Nephron progenitor cell (in vitro differentiated cells): ENCODE measurements at regions not wholly inside any gene's neighbourhood (a gene's known extent, or its start where the extent isn't known, plus 50 kb on each side); places are given as distances from the start of the nearest gene placed in this dataset.

ENCODE experiments used
- DNase-seq: peaks from one replicate; pipeline ENCODE4 v3.0.0; 2021
- H3K27ac Mint-ChIP-seq: 2 replicates; pipeline ENCODE4 v1.8.0; 2021; ENCODE audit warnings: mild to moderate bottlenecking, moderate library complexity, mixed read lengths
- H3K27me3 Mint-ChIP-seq: 2 replicates; pipeline ENCODE4 v1.8.0; 2021; ENCODE audit warnings: mild to moderate bottlenecking, low read depth, mixed read lengths; ENCODE audit not compliant: poor library complexity
- H3K36me3 Mint-ChIP-seq: 2 replicates; pipeline ENCODE4 v1.8.0; 2021; ENCODE audit warnings: low read depth, mixed read lengths
- H3K4me1 Mint-ChIP-seq: 2 replicates; pipeline ENCODE4 v1.8.0; 2021; ENCODE audit warnings: mixed read lengths
- H3K4me3 Mint-ChIP-seq: 2 replicates; pipeline ENCODE4 v1.8.0; 2021; ENCODE audit warnings: mild to moderate bottlenecking, moderate library complexity, mixed read lengths
- H3K9me3 Mint-ChIP-seq: 2 replicates; pipeline ENCODE4 v1.8.0; 2021; ENCODE audit warnings: mild to moderate bottlenecking, moderate library complexity, mixed read lengths
- TF ChIP-seq, protein P1 (sequence below): fragments of 200-600 bp; sonication (generic); IDR thresholded peaks from 2 replicates; pipeline ENCODE4 v1.5.0; 2021; ENCODE audit warnings: antibody characterized with exemption

DNA sequence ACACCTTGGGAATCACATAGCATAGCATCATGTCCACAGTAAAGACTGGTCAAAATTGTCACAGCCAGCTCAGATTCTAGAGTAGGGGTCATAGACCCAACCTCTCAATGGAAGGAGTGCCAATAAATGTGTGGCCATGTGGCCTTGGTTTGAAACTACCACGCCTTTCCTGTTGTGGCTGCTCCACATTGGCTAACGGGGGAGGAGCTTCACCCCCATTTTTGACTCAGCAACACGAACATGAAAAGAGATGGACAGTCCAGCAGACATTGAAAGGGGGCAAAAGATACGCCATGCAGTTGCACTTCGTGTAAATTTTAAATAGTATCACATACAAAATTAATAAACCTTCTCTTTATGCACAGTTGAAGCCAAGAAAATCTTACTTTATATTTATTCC is 78.4 kb upstream of the HIVEP3 start:
- no peak overlapping the region for H3K4me3 Mint-ChIP-seq
- no peak overlapping the region for H3K27ac Mint-ChIP-seq
- no peaks in the 10 kb centered on the region for H3K4me1 Mint-ChIP-seq
- H3K27me3 Mint-ChIP-seq = peaks cover 4% of the 10 kb centered on the region
- no peaks in the 10 kb centered on the region for H3K36me3 Mint-ChIP-seq
- no peak for DNase-seq
- TF ChIP-seq, protein P1, sequence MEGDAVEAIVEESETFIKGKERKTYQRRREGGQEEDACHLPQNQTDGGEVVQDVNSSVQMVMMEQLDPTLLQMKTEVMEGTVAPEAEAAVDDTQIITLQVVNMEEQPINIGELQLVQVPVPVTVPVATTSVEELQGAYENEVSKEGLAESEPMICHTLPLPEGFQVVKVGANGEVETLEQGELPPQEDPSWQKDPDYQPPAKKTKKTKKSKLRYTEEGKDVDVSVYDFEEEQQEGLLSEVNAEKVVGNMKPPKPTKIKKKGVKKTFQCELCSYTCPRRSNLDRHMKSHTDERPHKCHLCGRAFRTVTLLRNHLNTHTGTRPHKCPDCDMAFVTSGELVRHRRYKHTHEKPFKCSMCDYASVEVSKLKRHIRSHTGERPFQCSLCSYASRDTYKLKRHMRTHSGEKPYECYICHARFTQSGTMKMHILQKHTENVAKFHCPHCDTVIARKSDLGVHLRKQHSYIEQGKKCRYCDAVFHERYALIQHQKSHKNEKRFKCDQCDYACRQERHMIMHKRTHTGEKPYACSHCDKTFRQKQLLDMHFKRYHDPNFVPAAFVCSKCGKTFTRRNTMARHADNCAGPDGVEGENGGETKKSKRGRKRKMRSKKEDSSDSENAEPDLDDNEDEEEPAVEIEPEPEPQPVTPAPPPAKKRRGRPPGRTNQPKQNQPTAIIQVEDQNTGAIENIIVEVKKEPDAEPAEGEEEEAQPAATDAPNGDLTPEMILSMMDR = no peak
- peaks cover 6% of the 10 kb centered on the region for H3K9me3 Mint-ChIP-seq

DNA sequence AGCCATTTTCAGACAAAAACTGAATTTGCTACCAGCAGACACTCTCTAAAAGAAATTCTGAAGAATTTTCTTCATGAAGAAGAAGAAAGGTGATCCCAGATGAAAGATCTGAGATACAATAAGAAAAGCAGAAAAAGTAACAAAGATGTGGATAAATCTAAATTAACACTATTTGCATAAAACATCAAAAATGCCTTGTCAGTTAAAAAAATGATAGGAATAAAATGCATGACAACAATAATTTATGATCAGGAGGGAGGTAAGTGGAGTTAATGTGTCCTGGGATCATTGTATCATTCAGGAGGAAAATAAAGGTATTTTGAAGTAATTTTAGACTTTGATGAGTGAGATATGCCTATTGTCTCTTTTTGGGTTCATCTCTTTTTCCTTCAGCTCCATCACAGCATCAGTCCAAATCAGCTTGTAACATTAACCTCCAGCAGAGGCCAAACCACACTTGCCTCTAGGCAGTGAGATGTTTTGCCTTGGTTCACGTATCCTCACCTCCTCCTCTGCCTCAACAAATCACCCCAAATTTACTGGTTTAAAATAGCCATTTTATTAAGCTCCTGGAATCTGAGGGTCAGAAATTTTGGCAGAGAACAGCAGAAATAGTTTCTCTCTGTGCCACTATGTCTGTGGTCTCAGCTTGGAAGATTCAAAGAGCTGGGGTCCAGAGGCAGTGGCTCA is 76.9 kb upstream of the HIVEP3 start:
- Mint-ChIP-seq H3K4me1 (no peaks in the 10 kb centered on the region), H3K36me3 (no peaks in the 10 kb centered on the region), H3K9me3 (peaks cover 6% of the 10 kb centered on the region), H3K27me3 (peaks cover 4% of the 10 kb centered on the region), H3K4me3 (no peak overlapping the region), H3K27ac (no peak overlapping the region)
- no peak for DNase-seq
- TF ChIP-seq, protein P1 = no peak

DNA sequence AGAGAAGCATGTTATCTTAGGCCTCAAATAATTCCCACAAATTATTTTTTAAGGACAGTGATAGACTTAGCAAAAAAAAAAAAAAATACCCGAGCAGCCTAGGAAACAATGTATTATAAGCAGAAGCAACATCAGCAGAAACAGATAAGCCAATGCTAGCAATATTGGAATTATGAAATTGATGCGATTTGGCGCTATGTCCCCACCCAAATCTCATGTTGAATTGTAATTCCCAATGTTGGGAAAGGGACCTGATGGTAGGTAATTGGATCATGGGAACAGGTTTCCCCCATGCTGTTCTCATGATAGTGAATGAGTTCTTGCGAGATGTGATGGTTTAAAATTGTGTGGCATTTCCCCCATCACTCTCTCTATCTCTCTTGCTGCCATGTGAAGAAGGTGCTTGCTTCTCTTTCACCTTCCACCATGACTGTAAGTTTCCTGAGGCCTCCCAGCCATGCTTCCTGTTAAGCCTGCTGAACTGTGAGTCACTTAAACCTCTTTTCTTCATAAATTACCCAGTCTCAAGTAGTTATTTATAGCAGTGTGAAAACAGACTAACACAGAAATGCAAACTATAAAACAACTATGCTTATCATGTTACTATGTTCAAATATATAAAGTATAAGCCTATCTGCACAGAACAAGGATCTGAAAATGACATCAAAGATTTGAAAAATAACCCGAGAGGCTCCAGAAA is 75.6 kb upstream of the HIVEP3 start:
- peaks cover 7% of the 10 kb centered on the region for H3K9me3 Mint-ChIP-seq
- H3K27me3 Mint-ChIP-seq = peaks cover 7% of the 10 kb centered on the region
- no peak overlapping the region for H3K4me3 Mint-ChIP-seq
- H3K36me3 Mint-ChIP-seq = no peaks in the 10 kb centered on the region
- no peak overlapping the region for H3K27ac Mint-ChIP-seq
- TF ChIP-seq, protein P1 = no peak
- no peaks in the 10 kb centered on the region for H3K4me1 Mint-ChIP-seq
- no peak for DNase-seq

DNA sequence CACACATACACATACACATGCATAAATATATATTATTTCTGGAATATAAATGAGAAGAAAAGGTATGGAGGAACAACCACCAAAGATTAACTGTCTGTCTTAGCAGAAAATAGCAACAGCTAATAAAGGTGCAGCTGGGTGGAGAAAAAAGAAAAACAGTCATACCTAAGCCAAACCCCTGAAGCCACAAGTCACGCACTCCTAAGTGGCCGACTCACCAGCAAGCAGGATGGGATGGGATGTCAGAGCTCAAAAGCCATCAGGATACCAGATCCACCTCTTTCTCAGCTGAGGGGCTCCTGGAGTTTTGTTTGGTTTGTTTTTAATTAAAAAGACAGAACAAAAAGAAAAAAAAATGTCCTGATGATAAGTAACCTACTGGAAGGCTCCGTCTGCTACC is 64.7 kb upstream of the HIVEP3 start:
- DNase-seq = no peak
- Mint-ChIP-seq H3K9me3 (no peaks in the 10 kb centered on the region), H3K27me3 (peaks cover 12% of the 10 kb centered on the region), H3K36me3 (no peaks in the 10 kb centered on the region), H3K27ac (no peak overlapping the region), H3K4me3 (no peak overlapping the region), H3K4me1 (no peaks in the 10 kb centered on the region)
- TF ChIP-seq, protein P1 = no peak

DNA sequence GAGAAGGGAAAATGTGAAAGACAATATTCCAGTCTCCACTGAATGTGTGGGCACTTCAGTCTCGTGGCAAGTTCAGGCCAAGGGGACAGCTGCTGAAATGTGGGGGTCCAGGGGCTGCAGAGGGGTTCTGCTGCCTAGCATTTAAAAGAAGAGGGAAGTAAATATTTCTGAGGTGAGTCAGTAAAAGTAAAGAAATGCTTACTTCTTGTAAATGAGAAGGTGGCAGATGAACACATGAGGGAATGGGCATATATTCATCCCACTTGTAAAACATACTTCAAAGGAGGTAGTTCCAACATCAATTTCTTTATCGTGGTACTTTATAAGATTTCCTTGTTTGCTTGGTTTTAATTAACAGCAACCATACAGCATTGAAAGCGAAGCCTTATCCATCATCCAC is 63.1 kb upstream of the HIVEP3 start:
- Mint-ChIP-seq H3K27ac (no peak overlapping the region), H3K4me1 (no peaks in the 10 kb centered on the region), H3K27me3 (peaks cover 12% of the 10 kb centered on the region), H3K4me3 (no peak overlapping the region), H3K36me3 (no peaks in the 10 kb centered on the region), H3K9me3 (no peaks in the 10 kb centered on the region)
- no peak for DNase-seq
- TF ChIP-seq, protein P1 = no peak
